GOT3 (cell line): ENCODE measurements at regions not wholly inside any gene's neighbourhood (a gene's known extent, or its start where the extent isn't known, plus 50 kb on each side); places are given as distances from the start of the nearest gene placed in this dataset.
"Not testable (repeated sequence)": the region's sequence is repeated elsewhere in the genome, so short reads cannot be mapped to it uniquely, and the experiment has no call there.

Experiments
- DNase-seq: peaks from one replicate; lab custom pipeline; 2025; ENCODE audit warnings: mixed read lengths; lab: John Stamatoyannopoulos, UW

DNA sequence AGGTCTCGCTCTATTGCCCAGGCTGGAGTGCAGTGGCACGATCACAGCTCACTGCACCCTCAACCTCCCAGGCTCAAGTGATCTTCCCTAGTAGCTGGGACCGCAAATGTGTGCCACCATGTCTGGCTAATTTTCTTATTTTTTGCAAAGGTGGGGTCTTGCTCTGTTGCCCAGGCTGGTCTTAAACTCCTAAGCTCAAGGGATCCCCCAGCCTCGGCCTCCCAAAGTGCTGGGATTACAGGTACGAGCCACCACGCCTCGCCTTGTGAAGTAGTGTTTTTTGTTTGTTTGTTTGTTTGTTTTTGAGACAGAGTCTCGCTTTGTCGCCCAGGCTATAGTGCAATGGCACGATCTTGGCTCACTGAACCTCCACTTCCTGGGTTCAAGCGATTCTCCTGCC is 125.5 kb downstream of the HAUS1 start:
- not testable (repeated sequence) for DNase-seq

- DNase-seq = no peak
Measured at GRCh38 chr18:46236156-46236555, 132.0 kb downstream of the HAUS1 start.

DNA sequence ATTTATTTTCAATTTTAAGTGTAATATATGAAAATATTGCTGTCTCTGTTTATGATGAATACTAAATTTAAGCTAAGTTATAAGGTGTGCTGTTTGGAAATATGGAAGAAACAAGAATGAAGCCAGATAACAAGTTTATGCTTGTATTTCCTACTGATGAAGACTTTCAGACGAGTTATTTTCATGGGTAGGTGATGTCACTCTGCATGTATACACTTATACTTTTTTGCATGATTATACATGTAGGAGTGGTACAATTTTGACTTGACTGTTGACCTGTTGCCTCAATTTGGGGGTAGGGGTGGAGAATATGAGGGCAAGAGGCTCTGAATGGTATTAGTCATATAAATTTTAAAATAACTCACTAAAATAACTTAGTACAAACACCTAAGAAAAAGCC is 133.7 kb downstream of the HAUS1 start:
- DNase-seq = no peak

DNA sequence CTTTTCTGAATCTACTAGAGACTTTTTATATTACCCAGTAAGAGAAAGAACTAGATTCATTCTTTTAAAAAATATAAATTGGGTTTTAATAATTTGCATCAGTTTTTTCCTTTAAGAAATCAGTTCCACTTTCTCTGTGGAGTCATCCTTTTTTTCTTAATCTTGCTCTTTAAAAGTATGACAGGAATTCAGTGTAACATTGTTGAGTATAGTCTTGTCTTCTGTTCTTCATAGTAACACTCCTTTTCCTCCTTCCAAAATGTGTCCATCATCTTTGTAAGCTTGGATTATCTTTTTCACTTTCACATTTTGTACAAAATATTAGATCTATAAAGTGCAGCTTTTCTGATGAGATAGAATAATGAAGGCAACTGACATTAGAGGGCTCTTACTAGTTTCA is 135.4 kb downstream of the HAUS1 start:
- no peak for DNase-seq

GRCh38 chr18:46239998-46240397 is 135.8 kb downstream of the HAUS1 start:
- DNase-seq = no peak

DNA sequence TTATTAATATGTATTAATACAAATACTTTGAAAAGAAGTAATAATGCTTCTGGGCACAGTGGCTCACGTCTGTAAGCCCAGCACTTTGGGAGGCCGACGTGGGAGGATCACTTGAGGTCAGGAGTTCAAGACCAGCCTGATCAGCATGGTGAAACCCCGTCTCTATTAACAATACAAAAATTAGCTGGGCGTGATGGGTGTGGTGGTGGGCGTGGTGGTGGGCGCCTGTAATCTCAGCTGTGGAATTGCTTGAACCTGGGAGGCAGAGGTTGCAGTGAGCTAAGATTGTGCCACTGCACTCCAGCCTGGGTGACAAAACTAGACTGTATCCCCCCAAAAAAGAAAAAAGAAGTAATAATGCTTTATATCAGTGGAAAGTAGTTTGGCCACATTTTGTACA is 137.2 kb downstream of the HAUS1 start:
- not testable (repeated sequence) for DNase-seq

GRCh38 chr18:46242183-46242582 is 138.0 kb downstream of the HAUS1 start:
- no peak for DNase-seq

- no peak for DNase-seq
Measured at GRCh38 chr18:46243095-46243494, 138.9 kb downstream of the HAUS1 start.

- DNase-seq = no peak
Measured at GRCh38 chr18:46243673-46244072, 139.5 kb downstream of the HAUS1 start.

- no peak for DNase-seq
Measured at GRCh38 chr18:46246101-46246500, 141.9 kb downstream of the HAUS1 start.

DNA sequence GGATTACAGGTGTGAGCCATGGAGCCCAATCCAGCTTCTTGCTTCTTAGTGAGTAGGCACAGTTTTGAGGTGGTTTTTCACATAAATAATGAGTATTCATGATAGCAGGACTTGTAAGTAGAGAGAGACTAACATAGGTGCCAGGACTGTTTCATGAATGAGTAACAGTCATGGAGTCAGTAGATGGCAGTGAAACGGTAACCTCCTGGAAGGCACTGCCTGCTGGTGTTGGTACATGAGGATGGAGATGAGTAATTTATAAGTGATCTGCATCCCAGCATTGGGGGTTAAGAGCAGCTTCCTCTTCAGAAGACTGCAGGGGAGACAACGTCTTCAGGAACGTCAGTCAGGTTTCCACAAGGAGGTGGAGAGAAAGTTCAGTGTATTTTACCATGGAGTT is 143.8 kb downstream of the HAUS1 start:
- DNase-seq = no peak

DNA sequence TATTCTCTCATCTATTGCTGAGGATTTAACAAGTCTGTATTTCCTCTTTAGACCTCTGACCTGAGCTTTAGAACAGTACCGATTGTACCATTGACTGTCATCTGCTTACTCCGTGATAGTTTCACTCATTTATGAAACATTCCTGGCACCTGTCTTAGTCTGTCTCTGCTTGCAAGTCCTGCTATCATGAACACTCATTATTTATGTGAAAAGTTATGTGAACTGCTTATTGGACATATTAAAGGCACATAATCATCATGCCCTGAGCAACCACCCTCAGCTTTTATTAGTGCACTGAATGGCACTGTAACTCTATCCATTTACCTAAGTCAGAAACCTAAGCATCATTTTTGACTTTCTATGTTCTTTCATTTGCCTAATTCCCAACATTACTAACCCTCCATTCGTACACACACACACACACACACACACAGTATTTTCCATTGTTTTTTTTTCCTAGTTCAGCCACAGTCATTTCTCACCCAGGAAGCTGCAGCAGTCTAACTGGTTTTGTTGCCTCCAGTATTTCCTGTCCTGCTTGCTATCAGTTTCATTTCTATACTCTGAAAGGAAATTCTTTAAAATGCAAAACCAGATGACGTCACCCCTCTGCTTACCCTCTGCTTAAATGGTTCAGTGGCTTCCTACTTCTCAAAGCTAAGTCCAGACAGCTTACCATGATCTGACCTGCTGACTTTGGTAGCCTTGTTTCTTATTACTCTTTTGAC is 146.1 kb downstream of the HAUS1 start:
- no peak for DNase-seq

- no peak for DNase-seq
Measured at GRCh38 chr18:46250812-46251173, 146.6 kb downstream of the HAUS1 start.

DNA sequence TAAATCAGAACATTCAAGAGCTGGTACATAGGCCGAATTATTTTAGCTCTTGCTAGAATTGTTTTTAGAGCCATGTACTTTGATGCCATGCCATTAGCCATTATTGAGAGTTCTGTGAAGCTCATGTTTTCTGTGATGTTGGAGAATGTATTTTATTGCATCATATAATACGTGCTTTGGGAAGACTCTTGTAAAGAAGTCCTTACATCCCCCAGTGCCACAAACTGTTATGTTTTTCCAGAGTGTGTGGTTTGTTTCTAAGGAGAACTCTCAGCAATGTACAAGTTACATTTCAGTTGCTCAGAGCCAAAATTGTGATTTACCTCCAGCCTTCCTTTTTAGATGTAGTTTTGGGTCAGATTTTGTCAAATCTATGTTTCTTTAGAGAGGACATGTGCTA is 148.6 kb downstream of the HAUS1 start:
- no peak for DNase-seq

DNA sequence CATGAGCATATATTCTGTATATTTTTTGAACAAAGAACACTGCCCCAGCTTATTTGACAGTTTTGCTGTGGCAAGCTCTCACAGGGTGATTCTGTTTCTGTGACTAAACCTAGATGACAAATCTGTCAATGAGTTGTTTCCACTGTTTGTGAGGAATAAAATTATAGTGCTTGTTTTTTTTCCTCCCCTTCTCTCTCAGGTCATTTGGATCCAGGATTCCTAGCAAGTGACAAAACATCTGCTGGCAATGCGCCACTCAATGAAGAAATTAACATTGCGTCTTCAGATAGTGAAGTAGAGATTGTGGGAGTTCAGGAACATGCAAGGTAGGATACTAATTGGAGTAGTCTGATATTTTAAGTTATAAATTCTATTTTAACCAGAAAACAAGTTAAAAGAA is 149.3 kb downstream of the HAUS1 start:
- DNase-seq = no peak

- DNase-seq = no peak
Measured at GRCh38 chr18:46256078-46256477, 151.9 kb downstream of the HAUS1 start.

- DNase-seq = no peak
Measured at GRCh38 chr18:46257366-46257765, 153.2 kb downstream of the HAUS1 start.

- no peak for DNase-seq
Measured at GRCh38 chr18:46260016-46260878, 156.1 kb downstream of the HAUS1 start.

DNA sequence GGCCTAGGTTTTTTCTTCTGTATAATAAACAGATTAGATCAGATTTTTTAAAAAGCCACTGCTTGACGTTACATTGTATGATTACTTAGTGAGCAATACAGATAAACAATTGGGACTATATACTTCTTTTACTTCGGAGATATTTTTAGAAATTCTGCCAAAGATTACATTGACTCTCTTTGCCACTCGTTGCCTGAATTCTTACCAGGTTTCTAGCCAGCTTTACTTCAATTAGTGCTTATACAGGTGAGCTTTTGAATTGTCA is 156.6 kb downstream of the HAUS1 start:
- no peak for DNase-seq

GRCh38 chr18:46261799-46262198 is 157.6 kb downstream of the HAUS1 start:
- no peak for DNase-seq

DNA sequence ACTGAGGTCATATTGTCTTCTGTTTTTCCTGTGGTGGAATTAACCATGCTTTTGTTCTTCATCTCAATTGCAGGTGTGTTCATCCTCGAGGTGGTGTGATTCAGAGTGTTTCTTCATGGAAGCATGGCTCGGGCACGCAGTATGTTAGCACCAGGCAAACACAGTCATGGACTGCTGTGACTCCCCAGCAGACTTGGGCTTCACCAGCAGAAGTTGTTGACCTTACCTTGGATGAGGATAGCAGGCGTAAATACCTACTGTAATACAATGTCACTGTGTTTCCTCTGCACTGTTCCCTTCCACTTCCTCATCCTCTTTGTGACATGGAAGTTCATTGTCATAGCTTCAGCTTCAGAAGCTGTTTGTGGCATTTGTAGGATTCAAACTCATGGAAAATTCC is 158.7 kb downstream of the HAUS1 start:
- no peak for DNase-seq

- DNase-seq = no peak
Measured at GRCh38 chr18:46264255-46264654, 160.1 kb downstream of the HAUS1 start.

DNA sequence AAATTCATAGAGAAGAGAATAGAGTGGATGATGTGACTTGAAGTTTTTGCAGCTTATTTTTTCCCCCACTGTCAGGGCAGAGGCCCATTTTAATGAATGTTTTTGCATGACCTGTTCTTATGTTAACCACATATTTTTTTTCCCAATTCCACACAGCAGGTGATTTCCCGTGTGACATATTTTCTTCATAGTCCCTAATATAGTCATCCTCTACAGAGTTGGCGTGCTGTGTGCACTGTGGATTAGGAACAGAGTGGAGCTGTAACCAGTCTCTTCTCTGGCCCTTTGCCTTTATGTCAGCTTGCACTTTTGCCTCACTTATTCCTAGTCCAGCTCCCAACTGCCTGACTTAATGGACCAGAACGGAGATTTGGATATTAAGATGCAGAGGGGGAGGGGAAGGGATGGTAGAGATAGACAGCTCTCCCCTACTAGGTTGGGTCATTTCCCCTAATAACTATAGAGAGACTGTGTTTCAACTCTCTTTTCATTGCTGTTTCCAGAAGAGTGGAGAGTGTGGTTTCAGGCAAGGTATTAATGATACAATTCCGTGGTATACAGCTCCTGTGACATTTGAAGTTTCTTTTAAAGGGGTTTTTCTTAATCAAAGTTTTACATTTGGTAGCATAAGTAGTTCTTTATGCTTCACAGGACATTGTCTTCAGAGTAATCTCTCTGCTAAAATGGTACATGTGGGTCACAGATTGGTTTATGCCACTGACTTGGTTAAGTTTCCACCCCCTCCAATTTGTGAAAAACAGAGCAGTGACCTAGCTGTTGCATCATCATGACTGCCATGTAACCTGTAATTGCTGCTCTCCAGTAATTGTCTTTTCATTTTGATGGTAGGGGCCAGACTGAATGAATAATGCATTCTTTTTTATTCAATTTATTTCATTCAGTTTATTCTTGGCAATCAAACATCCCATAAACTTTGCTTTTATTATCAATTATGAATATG is 161.3 kb downstream of the HAUS1 start:
- DNase-seq = no peak
